Caco-2 (cell line): ENCODE measurements at regions not wholly inside any gene's neighbourhood (a gene's known extent, or its start where the extent isn't known, plus 50 kb on each side); places are given as distances from the start of the nearest gene placed in this dataset.

Source experiments
- BruUV-seq: library from RNA; stranded (reverse); fragments of 400-500 nt; replicated peaks from 2 replicates; lab custom pipeline; 2021; lab: Mats Ljungman, UMichigan
- CTCF ChIA-PET: fragments of 300-600 bp; sonication (Branson Sonifier 250); formaldehyde crosslinking; loops from one replicate; lab custom pipeline; 2022; ENCODE audit warnings: antibody characterized with exemption; lab: Charles Lee
- POLR2A ChIA-PET: fragments of 300-600 bp; sonication (Branson Sonifier 250); formaldehyde crosslinking; loops from one replicate; lab custom pipeline; 2022; ENCODE audit warnings: antibody characterized with exemption; lab: Charles Lee
- DNase-seq, 2 experiments: peaks; one replicate each; pipeline versions ENCODE4 v3.0.0 to v3.0.0-alpha.2; 2020 to 2022
- H3K27me3 ChIP-seq: replicated peaks from 2 replicates; pipeline ENCODE4 v1.6.0; 2011; ENCODE audit warnings: low read length; ENCODE audit not compliant: control insufficient read depth, insufficient read depth
- H3K36me3 ChIP-seq: 2 replicates; pipeline ENCODE4 v1.5.1; 2011; ENCODE audit warnings: low read length; ENCODE audit not compliant: control insufficient read depth, insufficient read depth
- H3K4me1 ChIP-seq: fragments of 250-450 bp; sonication (Bioruptor Pico); 2 replicates; pipeline ENCODE4 v1.5.1; 2020; ENCODE audit warnings: mild to moderate bottlenecking
- H3K4me3 ChIP-seq: 2 replicates; pipeline ENCODE4 v1.5.1; 2011; ENCODE audit warnings: low read depth, mild to moderate bottlenecking, control low read depth, low read length
- H3K9me3 ChIP-seq: fragments of 250-450 bp; sonication (Bioruptor Pico); 2 replicates; pipeline ENCODE4 v1.5.1; 2020; ENCODE audit warnings: mild to moderate bottlenecking, moderate library complexity
- H3K27ac Mint-ChIP-seq: one replicate; pipeline ENCODE4 v1.8.0; 2022; ENCODE audit warnings: mixed read lengths; ENCODE audit not compliant: unreplicated experiment
- H3K27me3 Mint-ChIP-seq: one replicate; pipeline ENCODE4 v1.8.0; 2022; ENCODE audit warnings: mixed read lengths; ENCODE audit not compliant: insufficient read depth, unreplicated experiment
- H3K36me3 Mint-ChIP-seq: one replicate; pipeline ENCODE4 v1.8.0; 2022; ENCODE audit warnings: mild to moderate bottlenecking, mixed read lengths; ENCODE audit not compliant: insufficient read depth, unreplicated experiment
- H3K4me1 Mint-ChIP-seq: one replicate; pipeline ENCODE4 v1.8.0; 2022; ENCODE audit warnings: low read depth, mixed read lengths; ENCODE audit not compliant: unreplicated experiment
- H3K4me3 Mint-ChIP-seq: one replicate; pipeline ENCODE4 v1.8.0; 2022; ENCODE audit warnings: mild to moderate bottlenecking, moderate library complexity, mixed read lengths; ENCODE audit not compliant: unreplicated experiment
- H3K9me3 Mint-ChIP-seq: one replicate; pipeline ENCODE4 v1.8.0; 2022; ENCODE audit warnings: mixed read lengths; ENCODE audit not compliant: unreplicated experiment
- intact Hi-C: fragments of 100-400 bp; cut with micrococcal nuclease; formaldehyde crosslinking; loops from one replicate; pipeline ENCODE4 v1.10.0; 2022; ENCODE audit not compliant: unreplicated experiment
- TF ChIP-seq, protein P1 (sequence below), 2 experiments: fragments of 200-600 bp in 1 of 2; IDR thresholded peaks; 1 replicate in 1 of 2; 2 replicates in 1 of 2; pipeline versions ENCODE4 v1.5.1 to v1.8.0; 2011 to 2022; ENCODE audit warnings: antibody characterized with exemption in 1 of 2, control low read depth in 1 of 2, inconsistent platforms in 1 of 2, low read depth in 1 of 2, low read length in 1 of 2, mild to moderate bottlenecking in 1 of 2, moderate library complexity in 1 of 2; ENCODE audit not compliant: insufficient read depth in 1 of 2, severe bottlenecking in 1 of 2, unreplicated experiment in 1 of 2

- intact Hi-C loops = no loop called here
- no peaks in the 10 kb centered on the region for H3K36me3 ChIP-seq
- H3K27me3 ChIP-seq = no peaks in the 10 kb centered on the region
- no peaks in the 10 kb centered on the region for H3K9me3 Mint-ChIP-seq
- no peak overlapping the region for H3K4me3 ChIP-seq
- H3K27me3 Mint-ChIP-seq = no peaks in the 10 kb centered on the region
- TF ChIP-seq, protein P1, sequence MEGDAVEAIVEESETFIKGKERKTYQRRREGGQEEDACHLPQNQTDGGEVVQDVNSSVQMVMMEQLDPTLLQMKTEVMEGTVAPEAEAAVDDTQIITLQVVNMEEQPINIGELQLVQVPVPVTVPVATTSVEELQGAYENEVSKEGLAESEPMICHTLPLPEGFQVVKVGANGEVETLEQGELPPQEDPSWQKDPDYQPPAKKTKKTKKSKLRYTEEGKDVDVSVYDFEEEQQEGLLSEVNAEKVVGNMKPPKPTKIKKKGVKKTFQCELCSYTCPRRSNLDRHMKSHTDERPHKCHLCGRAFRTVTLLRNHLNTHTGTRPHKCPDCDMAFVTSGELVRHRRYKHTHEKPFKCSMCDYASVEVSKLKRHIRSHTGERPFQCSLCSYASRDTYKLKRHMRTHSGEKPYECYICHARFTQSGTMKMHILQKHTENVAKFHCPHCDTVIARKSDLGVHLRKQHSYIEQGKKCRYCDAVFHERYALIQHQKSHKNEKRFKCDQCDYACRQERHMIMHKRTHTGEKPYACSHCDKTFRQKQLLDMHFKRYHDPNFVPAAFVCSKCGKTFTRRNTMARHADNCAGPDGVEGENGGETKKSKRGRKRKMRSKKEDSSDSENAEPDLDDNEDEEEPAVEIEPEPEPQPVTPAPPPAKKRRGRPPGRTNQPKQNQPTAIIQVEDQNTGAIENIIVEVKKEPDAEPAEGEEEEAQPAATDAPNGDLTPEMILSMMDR (IDR thresholded peaks at IDR 0.05; ENCODE audit: insufficient read depth in 1 of 2, low read depth in 1 of 2, low read length in 1 of 2, severe bottlenecking in 1 of 2, unreplicated experiment in 1 of 2) = no peak
- no peaks in the 10 kb centered on the region for H3K9me3 ChIP-seq
- H3K4me3 Mint-ChIP-seq = no peak overlapping the region
- POLR2A ChIA-PET = no interaction called here
- no peak overlapping the region for H3K27ac Mint-ChIP-seq
- H3K4me1 ChIP-seq = no peaks in the 10 kb centered on the region
- CTCF ChIA-PET = no interaction called here
- no peaks in the 10 kb centered on the region for H3K36me3 Mint-ChIP-seq
- no peak for DNase-seq
- H3K4me1 Mint-ChIP-seq = no peaks in the 10 kb centered on the region
- no TSS peak for BruUV-seq
These were observed 397.5 kb downstream of the TMEM167A start for GRCh38 chr5:82679660-82680059.

- ChIA-PET POLR2A (no interaction called here), CTCF (no interaction called here)
- Histone ChIP-seq H3K4me3 (no peak overlapping the region), H3K36me3 (no peaks in the 10 kb centered on the region), H3K27me3 (no peaks in the 10 kb centered on the region), H3K4me1 (no peaks in the 10 kb centered on the region), H3K9me3 (no peaks in the 10 kb centered on the region)
- no peaks in the 10 kb centered on the region for H3K9me3 Mint-ChIP-seq
- no TSS peak for BruUV-seq
- H3K27me3 Mint-ChIP-seq = no peaks in the 10 kb centered on the region
- H3K36me3 Mint-ChIP-seq = no peaks in the 10 kb centered on the region
- no peak overlapping the region for H3K27ac Mint-ChIP-seq
- H3K4me1 Mint-ChIP-seq = no peaks in the 10 kb centered on the region
- no peak overlapping the region for H3K4me3 Mint-ChIP-seq
- TF ChIP-seq, protein P1 (IDR thresholded peaks at IDR 0.05; ENCODE audit: insufficient read depth in 1 of 2, low read depth in 1 of 2, low read length in 1 of 2, severe bottlenecking in 1 of 2, unreplicated experiment in 1 of 2) = no peak
- intact Hi-C loops = no loop called here
- DNase-seq = no peak
These were observed 398.5 kb upstream of the RPS23 start for GRCh38 chr5:82676661-82677060.

- ChIA-PET POLR2A (no interaction called here), CTCF (no interaction called here)
- intact Hi-C loops = no loop called here
- H3K36me3 Mint-ChIP-seq = no peaks in the 10 kb centered on the region
- Histone ChIP-seq H3K4me1 (no peaks in the 10 kb centered on the region), H3K36me3 (no peaks in the 10 kb centered on the region), H3K27me3 (no peaks in the 10 kb centered on the region), H3K4me3 (no peak overlapping the region), H3K9me3 (no peaks in the 10 kb centered on the region)
- H3K4me1 Mint-ChIP-seq = no peaks in the 10 kb centered on the region
- no peak overlapping the region for H3K27ac Mint-ChIP-seq
- TF ChIP-seq, protein P1 (IDR thresholded peaks at IDR 0.05; ENCODE audit: insufficient read depth in 1 of 2, low read depth in 1 of 2, low read length in 1 of 2, severe bottlenecking in 1 of 2, unreplicated experiment in 1 of 2) = no peak
- BruUV-seq = no TSS peak
- H3K27me3 Mint-ChIP-seq = no peaks in the 10 kb centered on the region
- no peak for DNase-seq
- H3K4me3 Mint-ChIP-seq = no peak overlapping the region
- H3K9me3 Mint-ChIP-seq = no peaks in the 10 kb centered on the region
These were observed 396.5 kb upstream of the RPS23 start for GRCh38 chr5:82674671-82675070.
